Ectodermal cell (in vitro differentiated cells): ENCODE measurements at regions not wholly inside any gene's neighbourhood (a gene's known extent, or its start where the extent isn't known, plus 50 kb on each side); places are given as distances from the start of the nearest gene placed in this dataset.

Experiments used
- H3K27ac ChIP-seq: 2 replicates; pipeline ENCODE4 v1.7.0; 2013; ENCODE audit warnings: mild to moderate bottlenecking, low read depth, low read length; ENCODE audit not compliant: insufficient read depth, poor library complexity, severe bottlenecking
- H3K27me3 ChIP-seq: 2 replicates; pipeline ENCODE4 v1.7.0; 2013; ENCODE audit warnings: mild to moderate bottlenecking, low read length; ENCODE audit not compliant: insufficient read depth, control insufficient read depth, poor library complexity, severe bottlenecking
- H3K36me3 ChIP-seq: one replicate; pipeline ENCODE4 v1.7.0; 2013; ENCODE audit warnings: low read length; ENCODE audit not compliant: control insufficient read depth, insufficient read depth
- H3K4me1 ChIP-seq: one replicate; pipeline ENCODE4 v1.7.0; 2013; ENCODE audit warnings: low read length; ENCODE audit not compliant: control insufficient read depth, insufficient read depth
- H3K4me3 ChIP-seq: 2 replicates; pipeline ENCODE4 v1.7.0; 2013; ENCODE audit warnings: low read depth, low read length, control low read depth; ENCODE audit not compliant: insufficient read depth
- H3K9me3 ChIP-seq: 2 replicates; pipeline ENCODE4 v1.7.0; 2013; ENCODE audit warnings: mild to moderate bottlenecking, low read length, moderate library complexity; ENCODE audit not compliant: control insufficient read depth
- WGBS, 2 experiments: methylation state at CpG; one replicate each; pipeline ENCODE4 v1.1.7; 2013; ENCODE audit warnings: missing lambda C conversion rate in 2 of 2; 5-methylcytosine and 5-hydroxymethylcytosine counted together

- 76 to 87% methylated on average over 5 of the region's 5 CpGs for WGBS, 2 experiments
- H3K4me1 ChIP-seq, result peaks cover 31% of the 10 kb centered on the region
- H3K27ac ChIP-seq, result no peak overlapping the region
- H3K27me3 ChIP-seq, result no peaks in the 10 kb centered on the region
- H3K36me3 ChIP-seq, result no peaks in the 10 kb centered on the region
- no peaks in the 10 kb centered on the region for H3K9me3 ChIP-seq
- H3K4me3 ChIP-seq, result no peak overlapping the region
These were observed 101.5 kb upstream of the STX18 start for GRCh38 chr4:4643306-4643705.

GRCh38 chr4:4642496-4643000 is 100.7 kb upstream of the STX18 start:
- Histone ChIP-seq H3K27me3 (no peaks in the 10 kb centered on the region), H3K4me3 (no peak overlapping the region), H3K27ac (peak overlapping the region; percentile 50), H3K4me1 (peaks cover 31% of the 10 kb centered on the region), H3K36me3 (no peaks in the 10 kb centered on the region), H3K9me3 (no peaks in the 10 kb centered on the region)
- WGBS, 2 experiments, result 18 to 38% methylated on average over 4 to 6 of the region's 6 CpGs

- no peaks in the 10 kb centered on the region for H3K27me3 ChIP-seq
- 25 to 29% methylated on average over 22 to 23 of the region's 23 CpGs for WGBS, 2 experiments
- peak overlapping the region; percentile 50 for H3K27ac ChIP-seq
- no peak overlapping the region for H3K4me3 ChIP-seq
- no peaks in the 10 kb centered on the region for H3K9me3 ChIP-seq
- H3K36me3 ChIP-seq, result no peaks in the 10 kb centered on the region
- peaks cover 27% of the 10 kb centered on the region for H3K4me1 ChIP-seq
These were observed 100.0 kb upstream of the STX18 start for GRCh38 chr4:4641661-4642495.

DNA sequence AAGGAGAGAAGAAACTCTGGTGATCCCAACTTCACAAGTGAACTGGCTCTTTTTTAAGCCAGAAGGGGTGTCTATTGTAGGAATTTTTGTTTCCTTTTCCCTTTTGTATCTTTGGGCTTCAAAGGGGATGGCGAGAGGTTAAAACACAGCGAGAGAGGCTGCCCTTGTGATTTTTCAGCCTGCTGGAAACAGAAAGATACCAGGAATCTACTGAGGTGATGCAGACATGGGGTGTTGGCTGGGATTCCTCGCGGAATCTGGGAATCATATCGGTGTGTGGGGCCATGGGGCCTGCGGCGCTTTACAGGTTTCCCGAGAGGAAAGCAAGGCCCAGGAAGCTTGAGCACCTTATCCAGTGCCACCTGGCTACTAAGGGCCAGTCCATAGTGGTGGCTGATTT is 99.4 kb upstream of the STX18 start:
- 49 to 54% methylated on average over 8 of the region's 8 CpGs for WGBS, 2 experiments
- Histone ChIP-seq H3K27ac (peak overlapping the region; percentile 39), H3K4me1 (peaks cover 26% of the 10 kb centered on the region), H3K27me3 (no peaks in the 10 kb centered on the region), H3K36me3 (no peaks in the 10 kb centered on the region), H3K4me3 (no peak overlapping the region), H3K9me3 (no peaks in the 10 kb centered on the region)

GRCh38 chr4:4640692-4641091 is 98.8 kb upstream of the STX18 start:
- peak overlapping the region; percentile 39 for H3K27ac ChIP-seq
- H3K36me3 ChIP-seq, result no peaks in the 10 kb centered on the region
- WGBS, 2 experiments, result 16 to 22% methylated on average over 10 of the region's 10 CpGs
- H3K27me3 ChIP-seq, result no peaks in the 10 kb centered on the region
- peaks cover 21% of the 10 kb centered on the region for H3K4me1 ChIP-seq
- H3K9me3 ChIP-seq, result no peaks in the 10 kb centered on the region
- no peak overlapping the region for H3K4me3 ChIP-seq

DNA sequence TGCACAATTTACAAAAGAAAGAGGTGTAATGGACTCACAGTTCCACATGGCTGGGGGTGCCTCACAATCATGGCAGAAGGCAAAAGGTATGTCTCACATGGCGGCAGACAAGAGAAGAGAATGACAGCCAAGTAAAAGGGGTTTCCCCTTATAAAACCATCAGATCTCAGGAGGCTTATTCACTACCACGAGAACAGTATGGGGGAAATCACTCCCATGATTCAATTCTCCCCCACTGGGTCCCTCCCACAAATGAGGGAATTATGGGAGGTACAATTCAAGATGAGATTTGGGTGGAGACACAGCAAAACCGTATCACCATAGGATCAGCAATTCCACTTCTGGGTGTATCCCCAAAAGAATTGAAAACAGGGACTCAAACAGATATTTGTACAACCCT is 97.5 kb upstream of the STX18 start:
- no peak overlapping the region for H3K4me3 ChIP-seq
- 91 to 94% methylated on average over 2 to 3 of the region's 3 CpGs for WGBS, 2 experiments
- peaks cover 21% of the 10 kb centered on the region for H3K4me1 ChIP-seq
- no peaks in the 10 kb centered on the region for H3K9me3 ChIP-seq
- H3K27me3 ChIP-seq, result no peaks in the 10 kb centered on the region
- no peaks in the 10 kb centered on the region for H3K36me3 ChIP-seq
- H3K27ac ChIP-seq, result no peak overlapping the region

DNA sequence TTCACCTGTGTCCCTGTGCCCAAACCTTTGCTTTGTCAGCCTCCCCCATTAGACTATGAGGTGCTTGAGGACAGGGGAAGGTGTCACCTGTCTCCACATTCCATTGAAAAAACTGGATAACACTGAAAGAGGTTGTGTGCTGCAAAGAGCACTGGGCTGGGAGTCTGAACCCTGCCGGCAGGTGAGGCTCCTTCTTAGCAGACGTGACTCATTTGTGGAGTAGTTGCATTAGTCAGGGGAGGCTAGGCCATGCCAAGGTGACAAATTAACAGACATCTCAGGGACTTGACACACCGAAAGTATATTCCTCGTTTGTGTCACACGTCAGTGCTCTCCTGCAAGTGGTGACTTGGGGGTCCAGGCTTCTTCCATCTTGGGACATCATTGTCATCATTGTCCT is 95.9 kb upstream of the STX18 start:
- Histone ChIP-seq H3K4me1 (peaks cover 20% of the 10 kb centered on the region), H3K9me3 (no peaks in the 10 kb centered on the region), H3K27ac (no peak overlapping the region), H3K4me3 (no peak overlapping the region), H3K36me3 (no peaks in the 10 kb centered on the region), H3K27me3 (no peaks in the 10 kb centered on the region)
- 94% methylated on average over 5 of the region's 5 CpGs for WGBS, 2 experiments

DNA sequence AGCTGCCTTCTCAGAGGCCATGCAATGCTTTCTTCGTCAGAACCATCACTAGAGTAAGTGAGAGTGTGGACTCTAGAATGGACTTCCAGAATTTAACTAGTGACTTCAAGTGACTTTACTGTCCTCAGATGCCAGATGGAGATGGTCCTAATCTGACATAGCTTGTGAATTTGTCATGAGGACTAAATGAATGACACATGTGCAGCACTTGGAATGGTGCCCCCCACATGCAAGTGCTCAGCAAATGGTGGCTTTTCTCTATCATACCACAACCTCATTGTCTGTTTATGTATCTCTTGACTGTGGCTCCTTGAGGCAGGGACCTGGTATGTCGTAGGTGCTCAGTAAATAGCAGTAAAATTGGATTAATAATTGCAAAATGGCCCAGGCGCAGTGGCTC is 91.6 kb upstream of the STX18 start:
- Histone ChIP-seq H3K4me3 (no peak overlapping the region), H3K36me3 (no peaks in the 10 kb centered on the region), H3K27ac (no peak overlapping the region), H3K9me3 (no peaks in the 10 kb centered on the region), H3K4me1 (no peaks in the 10 kb centered on the region), H3K27me3 (no peaks in the 10 kb centered on the region)
- 95 to 99% methylated on average over 3 of the region's 3 CpGs for WGBS, 2 experiments

GRCh38 chr4:4631150-4631549 is 89.3 kb upstream of the STX18 start:
- no peaks in the 10 kb centered on the region for H3K27me3 ChIP-seq
- H3K36me3 ChIP-seq, result no peaks in the 10 kb centered on the region
- H3K4me1 ChIP-seq, result peaks cover 11% of the 10 kb centered on the region
- H3K27ac ChIP-seq, result no peak overlapping the region
- no peaks in the 10 kb centered on the region for H3K9me3 ChIP-seq
- H3K4me3 ChIP-seq, result no peak overlapping the region

DNA sequence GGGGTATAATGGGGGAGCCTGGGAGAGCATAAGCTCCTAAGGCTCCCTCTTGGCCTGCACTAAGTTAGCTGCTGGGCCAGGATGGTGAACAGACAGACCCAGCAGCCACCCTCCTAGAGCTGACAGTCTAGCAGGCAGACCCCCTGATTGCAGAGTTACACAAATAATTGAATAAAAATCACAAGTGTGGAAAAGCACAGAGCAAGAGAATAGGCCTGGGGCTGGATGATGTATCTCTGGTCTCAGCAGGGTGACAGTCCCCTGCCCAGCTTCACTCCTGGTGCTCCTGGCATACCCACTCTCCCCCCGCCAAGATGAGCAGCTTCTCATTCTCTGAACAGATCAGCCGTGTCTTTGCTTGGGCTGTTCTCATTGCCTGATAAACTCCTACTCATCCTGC is 86.1 kb upstream of the STX18 start:
- Histone ChIP-seq H3K4me3 (no peak overlapping the region), H3K27me3 (no peaks in the 10 kb centered on the region), H3K9me3 (no peaks in the 10 kb centered on the region), H3K27ac (no peak overlapping the region), H3K36me3 (no peaks in the 10 kb centered on the region), H3K4me1 (peaks cover 11% of the 10 kb centered on the region)
- 62 to 69% methylated on average over 2 of the region's 2 CpGs for WGBS, 2 experiments
